ENCODE measurements at regions not wholly inside any gene's neighbourhood (a gene's known extent, or its start where the extent isn't known, plus 50 kb on each side); places are given as distances from the start of the nearest gene placed in this dataset.

- H3K27me3 ChIP-seq (ENCODE audit: insufficient read depth, low read length), result no peaks in the 10 kb centered on the region
- no peaks in the 10 kb centered on the region for H3K79me1 ChIP-seq (ENCODE audit: low read length)
- DNase-seq, result no peak
- H4K8ac ChIP-seq (ENCODE audit: low read depth, low read length), result no peak overlapping the region
- H3K4me3 ChIP-seq (ENCODE audit: low read depth, low read length), result no peak overlapping the region
- H4K12ac ChIP-seq (ENCODE audit: low read depth, low read length), result no peak overlapping the region
- no peak overlapping the region for H3K27ac ChIP-seq (ENCODE audit: low read depth, low read length)
- no peaks in the 10 kb centered on the region for H3K79me2 ChIP-seq (ENCODE audit: control insufficient read depth, insufficient read depth, low read length, poor library complexity)
- H3K23ac ChIP-seq (ENCODE audit: low read length), result no peak overlapping the region
- no peaks in the 10 kb centered on the region for H3K36me3 ChIP-seq (ENCODE audit: control insufficient read depth in 1 of 2, insufficient read depth in 2 of 2, low read length in 2 of 2)
- H2AFZ ChIP-seq (ENCODE audit: insufficient read depth, low read length, poor library complexity), result no peak overlapping the region
- H3K9me3 ChIP-seq (ENCODE audit: insufficient read depth, low read depth, low read length), result no peaks in the 10 kb centered on the region
- H2BK120ac ChIP-seq (ENCODE audit: insufficient read depth, low read length, poor library complexity), result no peak overlapping the region
- no peak overlapping the region for H2BK12ac ChIP-seq (ENCODE audit: low read length)
- H3K14ac ChIP-seq (ENCODE audit: low read length), result no peak overlapping the region
- no peak overlapping the region for H3K9ac ChIP-seq (ENCODE audit: low read length)
- WGBS (ENCODE audit: extremely low coverage, insufficient coverage, insufficient read length), result no CpG with 5 or more reads among the region's 1 CpG
- H3K4me1 ChIP-seq (ENCODE audit: control insufficient read depth in 1 of 2, insufficient read depth in 2 of 2, low read length in 2 of 2), result peaks cover 3 to 4% of the 10 kb centered on the region in 2 experiments
- H4K91ac ChIP-seq (ENCODE audit: low read depth, low read length), result no peak overlapping the region
- no peak overlapping the region for H3K4ac ChIP-seq (ENCODE audit: low read depth, low read length)
- H2BK5ac ChIP-seq (ENCODE audit: low read depth, low read length, poor library complexity), result no peak overlapping the region
- no peak overlapping the region for H3K18ac ChIP-seq (ENCODE audit: low read length)
- no peak overlapping the region for H2AK5ac ChIP-seq (ENCODE audit: low read length)
- no peak overlapping the region for H3K4me2 ChIP-seq (ENCODE audit: low read length)
Observed at GRCh38 chr3:40741729-40742128, 217.0 kb downstream of the ZNF621 start.

- Histone ChIP-seq H4K8ac (ENCODE audit: low read depth, low read length) (no peak overlapping the region), H3K79me2 (ENCODE audit: control insufficient read depth, insufficient read depth, low read length, poor library complexity) (no peaks in the 10 kb centered on the region), H2BK5ac (ENCODE audit: low read depth, low read length, poor library complexity) (no peak overlapping the region), H3K27me3 (ENCODE audit: insufficient read depth, low read length) (no peaks in the 10 kb centered on the region), H3K23ac (ENCODE audit: low read length) (no peak overlapping the region), H3K9me3 (ENCODE audit: insufficient read depth, low read depth, low read length) (no peaks in the 10 kb centered on the region), H2BK120ac (ENCODE audit: insufficient read depth, low read length, poor library complexity) (no peak overlapping the region), H3K27ac (ENCODE audit: low read depth, low read length) (no peak overlapping the region), H2BK12ac (ENCODE audit: low read length) (no peak overlapping the region), H3K9ac (ENCODE audit: low read length) (no peak overlapping the region), H3K4ac (ENCODE audit: low read depth, low read length) (no peak overlapping the region), H3K79me1 (ENCODE audit: low read length) (no peaks in the 10 kb centered on the region), H3K4me3 (ENCODE audit: low read depth, low read length) (no peak overlapping the region), H4K12ac (ENCODE audit: low read depth, low read length) (no peak overlapping the region), H3K4me1 (ENCODE audit: control insufficient read depth in 1 of 2, insufficient read depth in 2 of 2, low read length in 2 of 2) (peaks cover 8 to 9% of the 10 kb centered on the region in 2 experiments), H2AFZ (ENCODE audit: insufficient read depth, low read length, poor library complexity) (no peak overlapping the region), H3K18ac (ENCODE audit: low read length) (no peak overlapping the region), H3K36me3 (ENCODE audit: control insufficient read depth in 1 of 2, insufficient read depth in 2 of 2, low read length in 2 of 2) (no peaks in the 10 kb centered on the region), H3K14ac (ENCODE audit: low read length) (no peak overlapping the region), H3K4me2 (ENCODE audit: low read length) (no peak overlapping the region), H2AK5ac (ENCODE audit: low read length) (no peak overlapping the region), H4K91ac (ENCODE audit: low read depth, low read length) (no peak overlapping the region)
- no CpG with 5 or more reads among the region's 2 CpGs for WGBS (ENCODE audit: extremely low coverage, insufficient coverage, insufficient read length)
- DNase-seq, result no peak
Observed at GRCh38 chr3:40745381-40746106, 220.8 kb downstream of the ZNF621 start.

DNA sequence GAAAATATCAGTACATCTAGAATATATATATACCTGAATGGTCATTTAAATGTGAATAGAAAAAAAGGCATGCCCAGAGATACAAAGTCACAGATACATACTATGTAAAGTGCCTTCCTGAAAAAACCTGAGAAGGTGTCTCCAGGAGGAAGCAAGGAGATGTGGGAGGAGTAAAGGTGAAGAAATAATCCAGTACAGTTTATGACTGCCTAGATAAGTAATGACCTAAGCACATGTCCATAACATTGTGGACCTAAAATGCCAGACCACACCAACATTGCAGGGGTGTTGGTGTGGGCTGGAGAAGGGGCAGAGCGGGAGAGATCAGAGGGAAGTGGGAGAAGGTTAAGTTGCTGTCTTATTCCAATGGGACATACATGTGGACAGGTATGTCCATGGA, 226.9 kb downstream of the ZNF621 start:
- Histone ChIP-seq H2BK12ac (ENCODE audit: low read length) (no peak overlapping the region), H3K27ac (ENCODE audit: low read depth, low read length) (no peak overlapping the region), H3K36me3 (ENCODE audit: control insufficient read depth in 1 of 2, insufficient read depth in 2 of 2, low read length in 2 of 2) (no peaks in the 10 kb centered on the region), H3K23ac (ENCODE audit: low read length) (no peak overlapping the region), H3K4me2 (ENCODE audit: low read length) (no peak overlapping the region), H3K18ac (ENCODE audit: low read length) (no peak overlapping the region), H3K4me3 (ENCODE audit: low read depth, low read length) (no peak overlapping the region), H3K14ac (ENCODE audit: low read length) (no peak overlapping the region), H3K79me1 (ENCODE audit: low read length) (no peaks in the 10 kb centered on the region), H2AK5ac (ENCODE audit: low read length) (no peak overlapping the region), H2BK120ac (ENCODE audit: insufficient read depth, low read length, poor library complexity) (no peak overlapping the region), H3K4me1 (ENCODE audit: control insufficient read depth in 1 of 2, insufficient read depth in 2 of 2, low read length in 2 of 2) (peaks cover 4 to 6% of the 10 kb centered on the region in 2 experiments), H2BK5ac (ENCODE audit: low read depth, low read length, poor library complexity) (no peak overlapping the region), H3K79me2 (ENCODE audit: control insufficient read depth, insufficient read depth, low read length, poor library complexity) (no peaks in the 10 kb centered on the region), H4K8ac (ENCODE audit: low read depth, low read length) (no peak overlapping the region), H2AFZ (ENCODE audit: insufficient read depth, low read length, poor library complexity) (no peak overlapping the region), H4K91ac (ENCODE audit: low read depth, low read length) (no peak overlapping the region), H4K12ac (ENCODE audit: low read depth, low read length) (no peak overlapping the region), H3K9me3 (ENCODE audit: insufficient read depth, low read depth, low read length) (no peaks in the 10 kb centered on the region), H3K4ac (ENCODE audit: low read depth, low read length) (no peak overlapping the region), H3K27me3 (ENCODE audit: insufficient read depth, low read length) (no peaks in the 10 kb centered on the region), H3K9ac (ENCODE audit: low read length) (no peak overlapping the region)
- DNase-seq, result no peak
- WGBS (ENCODE audit: extremely low coverage, insufficient coverage, insufficient read length), result no CpG with 5 or more reads among the region's 1 CpG

GRCh38 chr3:40752492-40752891, 227.7 kb downstream of the ZNF621 start:
- H3K27ac ChIP-seq (ENCODE audit: low read depth, low read length), result no peak overlapping the region
- H3K27me3 ChIP-seq (ENCODE audit: insufficient read depth, low read length), result no peaks in the 10 kb centered on the region
- H4K91ac ChIP-seq (ENCODE audit: low read depth, low read length), result no peak overlapping the region
- DNase-seq, result no peak
- H4K12ac ChIP-seq (ENCODE audit: low read depth, low read length), result no peak overlapping the region
- no peak overlapping the region for H3K4me3 ChIP-seq (ENCODE audit: low read depth, low read length)
- H3K9ac ChIP-seq (ENCODE audit: low read length), result no peak overlapping the region
- no peak overlapping the region for H2BK120ac ChIP-seq (ENCODE audit: insufficient read depth, low read length, poor library complexity)
- no peak overlapping the region for H2AK5ac ChIP-seq (ENCODE audit: low read length)
- no peak overlapping the region for H3K23ac ChIP-seq (ENCODE audit: low read length)
- H3K79me1 ChIP-seq (ENCODE audit: low read length), result no peaks in the 10 kb centered on the region
- H4K8ac ChIP-seq (ENCODE audit: low read depth, low read length), result no peak overlapping the region
- no peak overlapping the region for H3K18ac ChIP-seq (ENCODE audit: low read length)
- no peak overlapping the region for H3K4me2 ChIP-seq (ENCODE audit: low read length)
- no peaks in the 10 kb centered on the region for H3K79me2 ChIP-seq (ENCODE audit: control insufficient read depth, insufficient read depth, low read length, poor library complexity)
- peaks cover 4 to 6% of the 10 kb centered on the region in 2 experiments for H3K4me1 ChIP-seq (ENCODE audit: control insufficient read depth in 1 of 2, insufficient read depth in 2 of 2, low read length in 2 of 2)
- H2BK5ac ChIP-seq (ENCODE audit: low read depth, low read length, poor library complexity), result no peak overlapping the region
- no peaks in the 10 kb centered on the region for H3K9me3 ChIP-seq (ENCODE audit: insufficient read depth, low read depth, low read length)
- no peaks in the 10 kb centered on the region for H3K36me3 ChIP-seq (ENCODE audit: control insufficient read depth in 1 of 2, insufficient read depth in 2 of 2, low read length in 2 of 2)
- H3K14ac ChIP-seq (ENCODE audit: low read length), result no peak overlapping the region
- no CpG with 5 or more reads among the region's 3 CpGs for WGBS (ENCODE audit: extremely low coverage, insufficient coverage, insufficient read length)
- H2BK12ac ChIP-seq (ENCODE audit: low read length), result no peak overlapping the region
- no peak overlapping the region for H2AFZ ChIP-seq (ENCODE audit: insufficient read depth, low read length, poor library complexity)
- H3K4ac ChIP-seq (ENCODE audit: low read depth, low read length), result no peak overlapping the region

Data from trophoblast cell (in vitro differentiated cells and primary cell).